ENCODE measurements at regions not wholly inside any gene's neighbourhood (a gene's known extent, or its start where the extent isn't known, plus 50 kb on each side); places are given as distances from the start of the nearest gene placed in this dataset.
A peak's percentile ranks its signal among the peaks of the same experiment; 100 is the strongest.
"Not testable (repeated sequence)": the region's sequence is repeated elsewhere in the genome, so short reads cannot be mapped to it uniquely, and the experiment has no call there.

GRCh38 chr6:74720923-74721322, 484.9 kb downstream of the COL12A1 start:
- no peak overlapping the region for H3K4me3 ChIP-seq (ENCODE audit: low read depth, low read length)
- DNase-seq (ENCODE audit: low read depth) = no peak
- TF ChIP-seq CTCF (IDR thresholded peaks at IDR 0.05; ENCODE audit: insufficient read depth, low read depth, low read length) = no peak

GRCh38 chr6:74717591-74717990, 488.3 kb downstream of the COL12A1 start:
- TF ChIP-seq CTCF (IDR thresholded peaks at IDR 0.05; ENCODE audit: insufficient read depth, low read depth, low read length) = no peak
- DNase-seq (ENCODE audit: low read depth) = no peak

GRCh38 chr6:74715355-74716085, 490.3 kb downstream of the COL12A1 start:
- H3K4me3 ChIP-seq (ENCODE audit: low read depth, low read length) = no peak overlapping the region
- peak; percentile 34 for DNase-seq (ENCODE audit: low read depth)
- no peak for TF ChIP-seq CTCF (IDR thresholded peaks at IDR 0.05; ENCODE audit: insufficient read depth, low read depth, low read length)

More at GRCh38 chr6:74717591-74717990, 488.3 kb downstream of the COL12A1 start:
- H3K4me3 ChIP-seq (ENCODE audit: low read depth, low read length) = no peak overlapping the region

- DNase-seq (ENCODE audit: low read depth) = no peak
- H3K4me3 ChIP-seq (ENCODE audit: low read depth, low read length) = no peak overlapping the region
- TF ChIP-seq CTCF (IDR thresholded peaks at IDR 0.05; ENCODE audit: insufficient read depth, low read depth, low read length) = no peak
These were observed 491.9 kb downstream of the COL12A1 start for GRCh38 chr6:74713941-74714340.

- no peak overlapping the region for H3K4me3 ChIP-seq (ENCODE audit: low read depth, low read length)
- no peak for DNase-seq (ENCODE audit: low read depth)
- no peak for TF ChIP-seq CTCF (IDR thresholded peaks at IDR 0.05; ENCODE audit: insufficient read depth, low read depth, low read length)
These were observed 500.4 kb downstream of the COL12A1 start for GRCh38 chr6:74705451-74705850.

- H3K4me3 ChIP-seq (ENCODE audit: low read depth, low read length); DNase-seq (ENCODE audit: low read depth): not testable (repeated sequence)
These were observed 501.3 kb downstream of the COL12A1 start for GRCh38 chr6:74704540-74704939.

GRCh38 chr6:74690365-74690764, 515.5 kb downstream of the COL12A1 start:
- no peak for TF ChIP-seq CTCF (IDR thresholded peaks at IDR 0.05; ENCODE audit: insufficient read depth, low read depth, low read length)
- DNase-seq (ENCODE audit: low read depth) = no peak
- H3K4me3 ChIP-seq (ENCODE audit: low read depth, low read length) = no peak overlapping the region

All from fibroblast of villous mesenchyme (primary cell).